BJ (cell line): ENCODE measurements at regions not wholly inside any gene's neighbourhood (a gene's known extent, or its start where the extent isn't known, plus 50 kb on each side); places are given as distances from the start of the nearest gene placed in this dataset.

Experiments used
- CTCF ChIA-PET: fragments of 350-600 bp; formaldehyde crosslinking; extraction: SDS; loops from one replicate; lab custom pipeline; 2021; ENCODE audit warnings: antibody characterized with exemption, inconsistent platforms; lab: Yijun Ruan, JAX
- POLR2A ChIA-PET: fragments of 300-600 bp; sonication (Branson Sonifier 250); formaldehyde crosslinking; extraction: SDS; loops from one replicate; lab custom pipeline; 2021; ENCODE audit warnings: antibody characterized with exemption; lab: Charles Lee
- DNase-seq: peaks from one replicate; pipeline ENCODE4 v3.0.0-alpha.2; 2011; ENCODE audit warnings: low read depth
- H3K27me3 ChIP-seq: 2 replicates; pipeline ENCODE4 v1.6.0; 2011; ENCODE audit warnings: low read length; ENCODE audit not compliant: control insufficient read depth, insufficient read depth
- H3K36me3 ChIP-seq: 2 replicates; pipeline ENCODE4 v1.5.1; 2011; ENCODE audit warnings: low read length; ENCODE audit not compliant: control insufficient read depth, insufficient read depth
- H3K4me3 ChIP-seq: 2 replicates; pipeline ENCODE4 v1.5.1; 2011; ENCODE audit warnings: low read depth, mild to moderate bottlenecking, control low read depth, low read length
- TF ChIP-seq, protein P1 (sequence below): IDR thresholded peaks from 2 replicates; pipeline ENCODE4 v1.5.1; 2011; ENCODE audit warnings: low read depth, mild to moderate bottlenecking, control low read depth, inconsistent platforms, low read length, moderate library complexity; ENCODE audit not compliant: insufficient read depth

DNA sequence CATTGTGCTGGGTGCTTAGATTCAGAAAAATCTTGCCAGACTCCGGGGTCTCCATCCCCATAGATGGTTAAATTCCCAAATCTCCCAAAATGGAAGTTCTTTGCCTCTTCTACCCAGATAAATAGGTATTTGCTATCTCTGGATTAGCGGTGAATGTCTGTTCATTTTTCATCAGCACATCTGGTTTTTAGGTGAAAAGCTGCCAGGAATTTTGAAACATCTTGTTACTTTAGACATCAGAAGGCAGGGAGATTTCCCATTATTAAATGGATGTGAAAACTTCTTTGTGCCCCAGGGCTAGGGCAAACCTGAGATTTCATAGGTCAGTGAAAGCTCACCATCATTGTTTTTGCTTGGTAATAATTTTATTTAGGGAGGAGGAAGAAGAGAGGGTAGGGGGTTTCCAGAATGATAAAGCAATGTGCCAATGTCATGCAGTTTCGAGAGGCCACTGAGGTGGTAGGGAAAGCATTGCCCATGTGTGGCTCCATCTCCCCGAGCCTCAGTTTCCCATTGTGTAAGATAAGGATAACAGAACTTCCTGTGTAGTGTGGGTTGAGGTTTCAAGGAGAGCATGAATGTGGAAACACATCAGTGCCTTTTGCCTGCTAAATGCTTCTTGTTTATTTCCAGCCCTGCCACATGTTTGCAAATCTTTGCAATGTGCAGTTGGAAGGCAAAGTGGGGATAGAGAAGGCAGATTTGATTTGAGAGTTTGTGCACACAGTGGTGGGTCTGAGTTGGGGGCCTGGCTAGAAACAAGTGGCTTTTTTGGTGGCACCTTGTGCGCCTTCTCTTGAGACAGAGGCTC lies 147.2 kb upstream of the KLF4 start:
- TF ChIP-seq, protein P1, sequence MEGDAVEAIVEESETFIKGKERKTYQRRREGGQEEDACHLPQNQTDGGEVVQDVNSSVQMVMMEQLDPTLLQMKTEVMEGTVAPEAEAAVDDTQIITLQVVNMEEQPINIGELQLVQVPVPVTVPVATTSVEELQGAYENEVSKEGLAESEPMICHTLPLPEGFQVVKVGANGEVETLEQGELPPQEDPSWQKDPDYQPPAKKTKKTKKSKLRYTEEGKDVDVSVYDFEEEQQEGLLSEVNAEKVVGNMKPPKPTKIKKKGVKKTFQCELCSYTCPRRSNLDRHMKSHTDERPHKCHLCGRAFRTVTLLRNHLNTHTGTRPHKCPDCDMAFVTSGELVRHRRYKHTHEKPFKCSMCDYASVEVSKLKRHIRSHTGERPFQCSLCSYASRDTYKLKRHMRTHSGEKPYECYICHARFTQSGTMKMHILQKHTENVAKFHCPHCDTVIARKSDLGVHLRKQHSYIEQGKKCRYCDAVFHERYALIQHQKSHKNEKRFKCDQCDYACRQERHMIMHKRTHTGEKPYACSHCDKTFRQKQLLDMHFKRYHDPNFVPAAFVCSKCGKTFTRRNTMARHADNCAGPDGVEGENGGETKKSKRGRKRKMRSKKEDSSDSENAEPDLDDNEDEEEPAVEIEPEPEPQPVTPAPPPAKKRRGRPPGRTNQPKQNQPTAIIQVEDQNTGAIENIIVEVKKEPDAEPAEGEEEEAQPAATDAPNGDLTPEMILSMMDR = no peak
- CTCF ChIA-PET = no interaction called here
- no peaks in the 10 kb centered on the region for H3K27me3 ChIP-seq
- H3K4me3 ChIP-seq = no peak overlapping the region
- DNase-seq = no peak
- H3K36me3 ChIP-seq = no peaks in the 10 kb centered on the region
- POLR2A ChIA-PET = no interaction called here

DNA sequence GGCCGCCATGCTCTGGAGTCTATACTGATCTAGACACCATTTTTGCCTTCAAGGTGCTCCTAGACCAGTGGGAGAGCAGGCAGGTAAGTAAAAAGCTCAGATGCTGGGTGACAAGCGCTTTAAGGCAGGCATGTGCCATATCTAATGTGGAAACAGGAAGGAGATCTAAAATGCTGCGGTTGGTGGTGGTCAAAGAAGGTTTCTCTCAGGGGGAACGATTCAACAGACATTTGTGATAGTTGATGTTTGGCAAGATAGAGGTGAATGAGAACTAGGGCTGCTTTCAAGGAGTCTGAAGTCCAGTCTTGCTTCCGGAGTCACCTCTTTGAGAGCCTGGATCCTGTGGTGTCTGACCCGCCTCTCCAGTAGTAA lies 146.2 kb upstream of the KLF4 start:
- H3K36me3 ChIP-seq = no peaks in the 10 kb centered on the region
- ChIA-PET CTCF (no interaction called here), POLR2A (no interaction called here)
- TF ChIP-seq, protein P1 = no peak
- DNase-seq = no peak
- H3K27me3 ChIP-seq = no peaks in the 10 kb centered on the region
- H3K4me3 ChIP-seq = no peak overlapping the region

DNA sequence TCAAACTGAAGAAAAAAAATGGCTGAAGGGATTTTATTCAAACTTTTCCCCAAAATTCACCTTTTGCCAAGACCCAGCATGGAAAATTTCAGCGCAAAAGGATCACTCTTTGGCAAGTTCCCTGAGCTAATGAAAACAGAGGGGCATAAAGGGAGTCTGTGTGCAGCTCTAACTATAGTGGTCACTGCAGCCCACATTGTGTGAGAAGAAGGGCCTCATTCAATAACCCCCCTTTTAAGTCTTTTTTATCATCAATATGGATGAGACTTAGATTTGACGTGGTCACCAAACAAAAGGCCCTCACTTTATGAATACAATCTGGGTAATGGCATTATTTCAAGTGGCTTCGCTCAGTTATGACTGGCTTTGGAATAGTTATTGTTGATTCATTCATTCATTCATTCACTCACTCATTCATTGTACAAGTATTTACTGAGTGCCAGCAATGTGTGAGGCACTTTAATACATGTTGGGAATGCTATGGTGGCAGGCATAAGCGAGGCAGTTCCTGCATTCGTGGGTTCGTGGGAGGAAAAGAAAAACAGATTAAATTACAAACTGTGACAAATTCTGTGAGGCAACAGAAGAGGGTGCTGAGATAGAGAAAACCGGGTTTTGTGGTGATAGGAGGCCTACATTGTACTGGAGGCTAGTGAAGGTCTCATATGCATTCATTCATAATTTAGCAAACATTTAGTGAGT lies 145.7 kb upstream of the KLF4 start:
- no peak for DNase-seq
- ChIA-PET POLR2A (no interaction called here), CTCF (interaction anchor here (0.7 kb wide), 1 partner anchor 38 kb away, joined by 3 read pairs; no protein-coding TSS in a partner anchor)
- Histone ChIP-seq H3K4me3 (no peak overlapping the region), H3K36me3 (no peaks in the 10 kb centered on the region), H3K27me3 (no peaks in the 10 kb centered on the region)
- TF ChIP-seq, protein P1 = no peak

DNA sequence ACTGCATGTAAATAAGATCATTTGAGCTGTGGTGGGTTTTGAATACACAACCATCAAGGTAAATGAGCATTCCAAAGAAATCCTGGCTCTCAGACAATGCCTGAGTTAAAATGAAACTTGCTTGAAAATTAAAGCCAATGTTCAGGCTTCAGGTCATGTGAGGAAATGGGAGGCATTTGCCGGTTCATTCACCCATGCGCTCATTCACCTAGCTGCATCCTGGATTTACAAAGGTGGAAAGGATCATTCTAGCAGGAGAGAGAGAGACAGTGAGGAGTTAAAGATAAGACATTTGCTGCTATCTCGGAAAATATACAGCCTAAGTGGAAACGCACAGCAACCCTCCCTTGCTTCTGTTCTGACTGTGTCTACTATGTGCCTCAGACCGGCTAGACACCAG lies 143.8 kb upstream of the KLF4 start:
- POLR2A ChIA-PET = no interaction called here

DNA sequence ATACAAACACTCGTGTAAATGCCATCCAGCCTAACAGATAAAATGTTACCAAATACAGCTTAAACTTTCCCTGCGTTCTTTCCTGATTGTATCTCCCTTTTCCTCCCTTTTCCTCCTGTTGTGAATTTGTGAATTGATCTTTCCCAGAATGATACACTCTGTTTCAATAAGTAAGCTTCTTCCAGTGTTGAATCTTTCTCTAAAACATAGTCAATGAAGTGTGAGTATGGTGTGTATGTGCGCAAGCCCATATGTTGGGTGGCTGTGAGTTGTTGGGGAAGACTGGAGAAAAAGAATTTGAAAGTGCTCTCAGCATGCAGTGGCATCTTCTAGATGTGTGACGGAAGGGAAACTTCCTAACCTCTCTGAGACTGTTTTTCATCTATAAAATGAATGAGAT lies 143.1 kb upstream of the KLF4 start:
- TF ChIP-seq, protein P1 = no peak
- Histone ChIP-seq H3K27me3 (no peaks in the 10 kb centered on the region), H3K36me3 (no peaks in the 10 kb centered on the region), H3K4me3 (no peak overlapping the region)
- POLR2A ChIA-PET = no interaction called here
- CTCF ChIA-PET = no interaction called here
- DNase-seq = no peak

More for the DNA sequence above, 143.8 kb upstream of the KLF4 start:
- Histone ChIP-seq H3K4me3 (no peak overlapping the region), H3K36me3 (no peaks in the 10 kb centered on the region), H3K27me3 (no peaks in the 10 kb centered on the region)
- TF ChIP-seq, protein P1 = no peak
- CTCF ChIA-PET = no interaction called here
- no peak for DNase-seq
